HG03442 (cell line): ENCODE measurements at regions not wholly inside any gene's neighbourhood (a gene's known extent, or its start where the extent isn't known, plus 50 kb on each side); places are given as distances from the start of the nearest gene placed in this dataset.

ENCODE experiments used
- ATAC-seq: cut with Tn5 transposase; IDR thresholded peaks from one replicate; pipeline ENCODE4 v1.9.1; 2021; ENCODE audit warnings: mild to moderate bottlenecking, moderate library complexity; ENCODE audit not compliant: unreplicated experiment

GRCh38 chr9:73219985-73220626, 68.4 kb downstream of the ANXA1 start:
- peak; percentile 94 for ATAC-seq

- ATAC-seq: no peak
Observed at GRCh38 chr9:73223594-73223993, 71.9 kb downstream of the ANXA1 start.

GRCh38 chr9:73229543-73229942, 77.9 kb downstream of the ANXA1 start:
- no peak for ATAC-seq

- ATAC-seq: no peak
Observed at GRCh38 chr9:73230251-73230650, 78.6 kb downstream of the ANXA1 start.

- ATAC-seq: peak; percentile 77
Observed at GRCh38 chr9:73231203-73231602, 79.5 kb downstream of the ANXA1 start.

- ATAC-seq: no peak
Observed at GRCh38 chr9:73233359-73234007, 81.8 kb downstream of the ANXA1 start.

GRCh38 chr9:73234008-73234360, 82.3 kb downstream of the ANXA1 start:
- ATAC-seq: no peak

GRCh38 chr9:73237140-73237539, 85.5 kb downstream of the ANXA1 start:
- no peak for ATAC-seq

GRCh38 chr9:73239570-73240265, 88.1 kb downstream of the ANXA1 start:
- ATAC-seq: no peak

DNA sequence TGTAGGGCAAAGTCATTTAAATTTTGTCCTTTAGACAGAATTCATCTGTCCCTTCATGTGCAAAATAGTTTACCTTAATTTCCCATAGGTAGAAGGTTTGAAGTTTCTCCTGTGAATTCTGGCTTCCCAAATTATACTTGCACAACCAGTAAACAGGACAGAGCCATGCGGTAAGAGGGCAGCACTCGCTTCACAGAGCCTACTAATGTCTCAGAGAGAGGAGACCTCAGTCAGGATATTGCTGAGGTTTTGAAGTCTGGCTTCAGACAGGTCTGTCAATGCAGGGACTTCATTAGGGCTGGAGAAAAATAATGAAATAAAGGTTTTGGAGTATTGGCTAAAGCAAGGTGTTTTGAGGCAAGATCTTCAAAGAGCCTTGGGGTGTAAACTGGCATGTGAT, 91.4 kb downstream of the ANXA1 start:
- no peak for ATAC-seq

- ATAC-seq: no peak
Observed at GRCh38 chr9:73259086-73259696, 107.5 kb downstream of the ANXA1 start.

DNA sequence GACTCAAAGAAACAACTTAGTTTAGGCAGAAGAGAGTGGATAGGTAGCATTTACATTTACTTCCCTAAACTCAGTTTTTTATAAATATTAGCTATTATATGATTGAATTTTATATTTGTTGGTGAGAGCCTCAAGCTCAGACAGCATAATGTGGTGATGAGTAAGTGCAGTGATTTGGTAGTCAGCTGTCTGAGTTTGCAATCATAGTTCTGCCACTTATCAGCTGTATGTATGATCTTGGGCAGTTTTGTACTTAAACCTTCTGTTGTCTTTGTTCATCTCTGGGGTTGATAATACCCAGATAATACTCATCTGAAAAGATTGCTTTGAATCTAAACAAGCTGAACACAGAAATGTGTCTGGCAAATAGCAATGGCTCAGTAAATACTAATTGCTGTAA, 108.8 kb downstream of the ANXA1 start:
- ATAC-seq: no peak

GRCh38 chr9:73264631-73265030, 113.0 kb downstream of the ANXA1 start:
- ATAC-seq: no peak

- ATAC-seq: no peak
Observed at GRCh38 chr9:73265876-73266275, 114.2 kb downstream of the ANXA1 start.

- ATAC-seq: no peak
Observed at GRCh38 chr9:73269430-73270101, 117.9 kb downstream of the ANXA1 start.

DNA sequence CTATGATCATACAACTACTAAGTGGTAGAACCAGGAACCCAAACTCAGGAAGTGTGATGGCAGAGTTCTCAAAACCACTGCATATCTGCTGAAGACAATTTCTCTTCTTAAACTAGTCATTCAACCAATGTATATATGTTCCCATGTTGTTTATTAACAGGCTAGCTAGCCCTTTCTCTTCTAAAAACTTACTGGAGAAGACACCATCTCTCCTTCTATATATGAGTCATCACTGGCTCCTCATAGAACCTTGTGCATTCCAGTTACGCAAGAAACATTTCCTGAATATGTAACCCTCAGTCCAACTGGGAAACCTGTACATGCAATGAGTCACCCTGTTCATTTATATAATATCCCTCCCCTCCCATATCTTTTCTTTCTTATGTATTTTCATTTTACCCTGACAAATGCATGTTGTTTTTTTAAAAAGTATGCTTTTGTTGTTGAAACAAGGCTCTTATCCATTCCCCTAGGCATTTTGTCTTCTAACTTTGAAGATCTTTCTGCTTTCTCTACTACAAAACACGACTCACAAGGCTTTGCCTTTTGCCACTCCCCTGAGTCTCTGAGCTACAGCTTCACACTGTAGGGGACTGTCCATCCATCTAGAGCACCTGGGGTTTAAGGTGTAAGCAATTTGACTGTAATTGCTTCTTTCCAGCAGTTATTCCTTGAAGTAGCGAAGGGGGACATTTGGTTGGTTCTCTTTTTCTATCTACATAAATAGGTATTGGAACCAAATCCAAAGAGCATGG, 119.5 kb downstream of the ANXA1 start:
- ATAC-seq: no peak

DNA sequence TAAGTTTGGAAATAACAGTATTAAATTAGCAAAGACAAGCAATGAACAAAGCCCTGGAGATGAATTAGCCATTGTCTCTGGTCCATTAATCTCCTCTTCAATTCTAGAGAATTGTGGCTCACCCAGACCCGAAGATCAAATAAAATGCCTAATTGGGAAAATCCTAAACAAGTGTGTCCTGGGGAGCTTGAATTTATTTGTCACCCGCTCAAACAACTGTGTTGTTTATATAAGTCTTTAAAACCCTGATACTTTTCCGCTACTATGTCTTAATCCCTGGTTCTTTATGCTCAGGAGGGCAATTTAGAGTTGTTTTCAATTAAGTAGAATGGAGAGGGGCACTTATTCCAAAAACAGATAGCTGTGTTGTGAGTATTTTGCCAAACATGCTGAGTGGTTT, 128.4 kb downstream of the ANXA1 start:
- ATAC-seq: no peak

DNA sequence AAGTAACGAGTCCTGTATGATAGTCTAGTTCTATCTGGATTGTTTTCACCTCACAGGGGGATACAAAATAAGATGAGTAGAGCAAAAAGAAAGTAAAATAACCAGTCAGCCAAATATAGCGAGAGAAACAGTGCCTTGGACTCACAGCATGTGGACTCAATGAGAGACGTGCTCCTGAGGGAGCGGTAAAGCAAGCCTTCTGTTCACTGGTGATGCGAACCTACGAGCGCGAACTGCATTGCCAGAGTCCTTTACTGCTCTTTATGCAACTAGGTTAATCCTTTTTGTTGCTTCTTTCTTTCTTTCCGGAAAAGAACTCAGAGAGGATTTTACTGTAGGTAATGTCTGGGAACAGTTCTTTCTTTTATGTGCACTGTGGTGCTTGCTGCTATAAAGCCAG, 132.7 kb downstream of the ANXA1 start:
- no peak for ATAC-seq

- no peak for ATAC-seq
Observed at GRCh38 chr9:73294336-73294735, 142.7 kb downstream of the ANXA1 start.

DNA sequence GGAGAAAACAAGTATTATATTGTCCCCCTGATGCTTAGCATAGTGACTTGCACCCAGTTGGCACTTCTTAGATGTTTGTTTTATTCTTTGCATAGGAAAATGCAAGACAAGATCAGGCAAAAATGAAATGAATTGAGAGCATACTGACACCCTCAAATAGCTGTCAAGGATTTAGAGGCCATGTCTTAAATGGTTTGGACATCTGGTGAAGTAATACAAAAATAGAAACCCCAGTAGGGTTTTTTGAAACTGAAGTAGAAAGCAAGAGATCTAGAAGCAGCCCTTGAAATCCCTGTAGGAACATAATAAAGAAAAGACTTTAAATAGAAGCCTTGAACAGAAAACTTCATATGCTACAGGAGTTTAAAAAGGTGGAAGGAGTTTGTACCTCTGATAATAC, 174.3 kb downstream of the ANXA1 start:
- no peak for ATAC-seq

DNA sequence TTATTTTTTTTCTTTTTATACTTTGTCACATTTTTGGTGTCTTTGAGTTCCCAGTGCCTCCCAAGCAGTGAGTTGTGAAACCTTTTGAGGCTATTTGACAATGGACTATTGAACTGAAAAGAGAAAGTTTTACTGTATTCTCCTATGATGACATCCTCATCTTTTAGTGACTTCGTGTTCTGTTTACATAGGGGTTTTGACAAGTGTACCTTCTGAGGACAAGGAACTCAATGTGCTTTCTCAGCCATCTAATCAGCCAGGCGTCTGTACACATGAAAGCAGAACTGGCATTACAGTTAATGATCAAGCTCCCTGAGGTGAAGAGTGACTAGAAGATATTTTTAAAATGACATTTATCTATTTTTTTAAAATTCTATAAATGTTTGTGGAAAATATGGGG, 175.5 kb downstream of the ANXA1 start:
- ATAC-seq: no peak
